H1 (cell line): ENCODE measurements at regions not wholly inside any gene's neighbourhood (a gene's known extent, or its start where the extent isn't known, plus 50 kb on each side); places are given as distances from the start of the nearest gene placed in this dataset.

Experiments used
- BACH1 ChIP-seq: IDR thresholded peaks from 2 replicates; pipeline ENCODE4 v1.6.1; 2012; ENCODE audit warnings: low read length, improper control_type of control experiment
- CHD1 ChIP-seq: IDR thresholded peaks from 2 replicates; pipeline ENCODE4 v1.6.1; 2012; ENCODE audit warnings: low read depth, low read length, improper control_type of control experiment
- CTBP2 ChIP-seq: IDR thresholded peaks from 2 replicates; pipeline ENCODE4 v1.7.0; 2011; ENCODE audit warnings: borderline replicate concordance, mild to moderate bottlenecking, moderate library complexity, mixed read lengths, low read length; ENCODE audit not compliant: insufficient read depth, insufficient read length
- RAD21 ChIP-seq, 2 experiments: IDR thresholded peaks in 1 of 2; conservative IDR thresholded peaks in 1 of 2; 2 replicates each; pipeline ENCODE4 v1.6.1; 2011; ENCODE audit warnings: low read depth in 2 of 2, low read length in 2 of 2, improper control_type of control experiment in 1 of 2, inconsistent platforms in 1 of 2, mild to moderate bottlenecking in 1 of 2, moderate library complexity in 1 of 2
- TAF1 ChIP-seq: IDR thresholded peaks from 2 replicates; pipeline ENCODE4 v1.6.1; 2011; ENCODE audit warnings: mild to moderate bottlenecking, low read depth, low read length

DNA sequence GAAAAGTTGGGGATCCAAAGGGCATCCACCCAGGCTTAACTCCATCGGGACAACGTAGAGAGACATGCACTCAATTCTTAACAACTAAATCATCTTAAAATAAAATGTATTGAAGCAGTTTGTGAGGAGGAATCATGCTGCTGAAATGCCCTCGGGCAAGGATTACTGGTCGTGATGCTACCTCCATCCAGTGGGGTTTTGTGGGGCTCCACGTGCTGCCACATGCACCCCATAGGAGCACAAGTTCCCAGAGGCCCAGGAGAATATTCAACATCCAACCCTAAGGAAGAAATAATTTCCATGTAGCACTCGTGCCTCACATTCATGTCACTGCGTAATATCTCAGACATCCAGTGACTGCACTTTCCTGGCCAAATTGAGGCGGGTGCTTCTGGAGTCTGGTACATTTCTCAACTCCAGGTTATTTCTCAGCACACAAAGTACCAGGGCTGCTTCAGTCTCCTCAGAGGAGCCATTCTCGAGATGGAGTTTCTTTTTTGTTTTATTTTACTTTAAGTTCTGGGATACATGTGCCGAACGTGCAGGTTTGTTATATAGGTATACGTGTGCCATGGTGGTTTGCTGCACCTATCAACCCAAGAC is 429.8 kb downstream of the FOXO1 start (continued):
- no peak for TF ChIP-seq CTBP2
- TF ChIP-seq CHD1 = no peak
- no peak for TF ChIP-seq RAD21 (IDR thresholded peaks at IDR 0.05 in 1 of 2, conservative IDR thresholded peaks at IDR 0.05 in 1 of 2; ENCODE audit: low read depth in 2 of 2, low read length in 2 of 2)
- TF ChIP-seq TAF1 = no peak
- TF ChIP-seq BACH1 = no peak
